HG03378 (cell line): ENCODE measurements at regions not wholly inside any gene's neighbourhood (a gene's known extent, or its start where the extent isn't known, plus 50 kb on each side); places are given as distances from the start of the nearest gene placed in this dataset.
"Not testable (repeated sequence)": the region's sequence is repeated elsewhere in the genome, so short reads cannot be mapped to it uniquely, and the experiment has no call there.

Experiments used
- ATAC-seq: cut with Tn5 transposase; IDR thresholded peaks from one replicate; pipeline ENCODE4 v1.9.1; 2021; ENCODE audit warnings: mild to moderate bottlenecking, moderate library complexity; ENCODE audit not compliant: unreplicated experiment

GRCh38 chr9:29038332-29038731 lies 1465.1 kb upstream of the C9orf72 start:
- no peak for ATAC-seq

DNA sequence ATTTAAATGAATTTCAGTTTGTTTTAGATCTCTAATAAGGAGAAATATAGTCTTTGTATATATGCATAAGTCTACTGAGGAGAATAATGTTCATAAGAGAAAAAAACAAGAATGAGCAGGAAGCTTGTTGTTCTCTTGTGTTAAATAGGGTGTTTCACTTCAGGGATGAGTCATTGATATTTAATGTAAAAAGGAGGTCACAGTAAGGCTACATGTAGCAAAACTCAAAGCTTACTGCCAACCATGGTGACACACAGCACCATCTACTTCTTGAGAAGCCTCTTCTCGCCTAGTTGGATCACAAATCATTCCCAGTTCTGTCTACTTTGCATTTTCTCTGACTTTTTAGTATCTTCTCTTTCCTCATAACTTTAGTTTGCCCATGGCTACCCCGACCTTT lies 1466.0 kb upstream of the C9orf72 start:
- ATAC-seq, result no peak

DNA sequence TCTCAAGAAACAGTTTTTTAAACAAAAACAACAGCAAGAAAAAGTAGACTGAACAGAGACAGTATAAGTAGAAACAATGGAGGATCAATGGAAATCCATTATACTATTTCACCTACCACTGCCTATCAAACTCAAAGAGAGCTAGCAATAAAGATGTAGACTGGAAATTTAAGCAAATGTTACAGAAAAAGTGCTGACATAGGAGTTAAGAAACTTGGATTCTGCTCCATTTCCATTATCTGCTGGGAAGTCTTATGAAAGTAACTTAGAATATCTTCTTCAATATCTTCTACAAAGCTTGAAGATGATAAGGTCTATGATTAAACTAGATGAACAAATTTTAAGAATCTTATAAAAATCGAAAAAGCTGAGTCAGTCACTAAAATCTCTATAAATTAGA lies 1469.8 kb upstream of the C9orf72 start:
- ATAC-seq, result no peak

DNA sequence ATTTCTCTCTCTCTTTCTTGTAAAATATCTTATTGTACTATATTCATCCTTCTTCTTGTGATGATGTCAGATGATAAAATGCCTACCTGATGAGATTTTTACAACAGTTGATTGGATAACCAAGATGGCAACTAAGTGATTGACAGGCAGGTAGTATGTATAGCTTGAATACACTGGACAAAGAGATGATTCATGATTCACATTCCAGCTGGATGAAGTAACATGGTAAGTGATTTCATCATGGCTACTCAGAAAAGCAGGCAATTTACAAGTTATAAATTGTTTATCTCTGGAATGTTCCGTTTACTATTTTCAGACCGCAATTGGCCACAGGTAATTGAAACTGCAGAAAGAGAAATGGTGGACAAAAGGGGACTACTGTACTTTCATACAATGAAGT lies 1471.7 kb upstream of the C9orf72 start:
- ATAC-seq, result no peak

GRCh38 chr9:29060041-29060440 lies 1486.8 kb upstream of the C9orf72 start:
- ATAC-seq, result no peak

DNA sequence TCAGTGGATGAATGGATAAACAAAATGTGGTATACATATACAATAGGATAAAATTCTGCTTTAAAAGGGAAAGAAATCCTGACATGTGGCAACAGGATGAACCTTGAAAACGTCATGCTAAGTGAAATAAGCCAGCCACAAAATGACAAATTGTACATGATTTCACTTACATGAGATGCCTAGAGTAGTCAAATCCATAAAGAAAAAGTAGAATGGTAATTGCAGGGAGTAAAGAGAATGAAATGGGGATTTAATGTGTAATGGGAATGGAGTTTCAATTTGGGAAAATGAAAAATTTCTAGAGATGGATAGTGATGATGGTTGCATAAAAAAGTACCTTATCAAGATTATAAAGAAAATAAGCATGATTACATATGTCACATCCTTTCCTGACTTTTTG lies 1489.2 kb upstream of the C9orf72 start:
- ATAC-seq, result no peak

DNA sequence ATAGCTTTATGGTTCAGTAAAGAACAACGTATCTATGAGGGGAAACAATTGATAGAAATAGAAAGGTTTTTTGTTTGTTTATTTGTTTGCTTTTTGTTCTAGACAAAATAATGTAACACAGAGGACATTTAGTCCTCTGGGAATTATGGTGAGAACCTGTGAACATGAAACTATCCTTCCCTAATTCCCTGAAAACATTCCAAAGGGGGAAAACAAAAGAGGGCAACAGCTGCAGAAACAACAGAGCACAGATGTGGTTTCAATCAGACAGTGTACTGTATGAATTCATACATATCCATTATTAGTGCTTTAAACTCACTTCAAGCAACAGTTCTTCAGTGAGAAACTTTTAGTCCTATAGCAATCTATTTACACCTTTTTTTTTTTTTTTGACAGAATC lies 1489.8 kb upstream of the C9orf72 start:
- no peak for ATAC-seq

DNA sequence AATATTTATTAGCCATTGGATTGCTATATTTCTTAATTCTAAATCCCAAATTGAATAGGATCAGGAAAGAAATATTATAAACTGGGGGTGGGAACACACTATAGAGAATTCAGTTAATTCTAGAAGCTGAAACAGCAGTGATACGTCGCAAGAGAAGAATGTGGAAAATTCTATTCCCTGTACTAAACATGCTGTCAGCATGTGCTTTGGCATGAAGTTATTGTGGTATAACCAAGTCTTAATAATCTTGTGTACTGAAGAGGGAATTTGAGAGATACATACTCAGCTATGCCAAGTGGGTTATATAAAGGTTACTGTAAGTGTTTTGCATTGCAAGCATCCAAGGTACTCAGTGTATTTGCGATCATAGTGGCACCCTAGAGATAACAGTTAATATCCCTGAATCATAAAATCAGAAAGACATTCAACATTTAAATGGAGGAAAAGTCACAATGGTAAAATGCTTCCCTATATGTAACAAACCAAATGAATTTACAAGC lies 1492.9 kb upstream of the C9orf72 start:
- no peak for ATAC-seq

DNA sequence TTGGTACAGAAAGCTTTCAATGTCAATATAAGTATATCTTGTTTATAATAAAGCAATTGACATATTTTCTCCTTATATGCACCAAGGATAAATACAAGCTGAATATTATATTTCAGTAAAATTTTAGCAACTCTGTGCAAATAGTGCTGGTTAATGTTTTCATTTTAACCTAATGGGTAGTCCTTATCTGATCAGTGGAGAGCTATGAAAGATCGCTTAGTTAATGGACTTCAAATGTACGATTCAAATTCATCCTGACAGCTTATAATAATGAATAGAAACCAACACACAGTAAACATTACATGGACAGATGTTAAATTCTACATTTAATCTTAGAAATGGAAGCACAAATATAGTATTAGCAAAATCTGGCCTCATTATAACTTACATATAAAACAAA lies 1495.2 kb upstream of the C9orf72 start:
- ATAC-seq, result no peak

GRCh38 chr9:29069376-29069775 lies 1496.1 kb upstream of the C9orf72 start:
- no peak for ATAC-seq

DNA sequence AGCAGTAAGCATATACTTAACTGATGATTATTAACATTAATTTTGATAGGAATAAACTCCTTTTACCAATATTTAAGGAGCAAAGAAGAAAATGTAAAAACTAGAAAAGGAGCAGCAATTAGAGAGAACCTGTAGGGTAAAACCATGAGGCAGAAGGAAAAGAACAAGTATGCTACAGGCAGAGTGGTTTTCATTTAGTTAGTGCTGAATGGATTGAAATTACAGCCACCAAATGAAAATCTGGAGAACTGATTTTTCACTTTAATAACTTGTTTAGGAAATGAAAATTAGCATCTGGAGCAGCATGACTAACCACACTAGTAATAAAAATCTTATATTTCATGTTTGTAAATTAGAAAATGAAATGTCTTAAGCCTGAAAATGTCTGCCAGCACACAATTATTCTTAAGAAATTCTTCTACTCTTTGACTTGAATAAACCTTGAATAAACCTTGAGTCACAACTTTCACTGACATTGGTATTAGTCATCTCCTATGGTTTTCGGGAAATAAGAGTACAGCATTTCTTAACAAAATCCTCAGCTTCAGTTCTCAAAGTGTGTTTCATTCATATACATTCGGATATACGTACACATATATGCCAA lies 1504.9 kb upstream of the C9orf72 start:
- ATAC-seq, result no peak

GRCh38 chr9:29100762-29101161 lies 1527.5 kb upstream of the C9orf72 start:
- ATAC-seq, result no peak

DNA sequence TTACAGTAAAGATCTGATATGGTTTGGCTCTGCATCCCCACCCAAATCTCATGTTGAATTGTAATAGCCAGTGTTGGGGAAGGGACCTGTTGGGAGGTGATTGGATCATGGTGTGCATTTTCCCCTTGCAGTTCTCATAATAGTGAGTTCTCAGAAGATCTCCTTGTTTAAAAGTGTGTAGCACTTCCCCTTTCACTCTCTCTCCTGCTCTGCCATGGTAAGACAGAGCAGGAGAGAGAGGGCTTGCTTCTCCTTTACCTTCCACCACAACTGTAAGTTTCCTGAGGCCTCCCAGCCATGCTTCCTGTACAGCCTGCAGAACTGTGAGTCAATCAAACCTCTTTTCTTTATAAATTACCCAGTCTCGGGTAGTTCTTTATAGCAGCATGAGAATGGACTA lies 1530.9 kb upstream of the C9orf72 start:
- not testable (repeated sequence) for ATAC-seq

GRCh38 chr9:29118555-29118954 lies 1545.3 kb upstream of the C9orf72 start:
- ATAC-seq, result no peak

DNA sequence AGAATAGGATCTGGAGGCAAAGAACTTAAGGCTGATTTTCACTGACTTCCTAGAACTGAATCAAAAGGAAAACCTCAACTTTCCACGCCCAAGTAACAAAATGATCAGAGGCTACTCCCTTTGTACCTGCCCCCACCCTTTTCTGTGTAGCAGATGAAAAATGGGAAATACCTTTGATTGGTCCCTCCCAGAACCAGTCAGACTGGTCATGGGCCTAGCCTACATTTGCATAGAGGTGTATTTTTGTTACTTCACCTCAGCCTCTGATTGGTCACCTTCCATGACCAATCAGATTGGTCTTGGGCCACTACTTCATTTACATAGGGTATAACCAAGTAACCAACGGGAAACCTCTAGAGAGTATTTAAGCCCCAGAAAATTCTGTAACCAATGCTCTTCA lies 1553.5 kb upstream of the C9orf72 start:
- no peak for ATAC-seq

DNA sequence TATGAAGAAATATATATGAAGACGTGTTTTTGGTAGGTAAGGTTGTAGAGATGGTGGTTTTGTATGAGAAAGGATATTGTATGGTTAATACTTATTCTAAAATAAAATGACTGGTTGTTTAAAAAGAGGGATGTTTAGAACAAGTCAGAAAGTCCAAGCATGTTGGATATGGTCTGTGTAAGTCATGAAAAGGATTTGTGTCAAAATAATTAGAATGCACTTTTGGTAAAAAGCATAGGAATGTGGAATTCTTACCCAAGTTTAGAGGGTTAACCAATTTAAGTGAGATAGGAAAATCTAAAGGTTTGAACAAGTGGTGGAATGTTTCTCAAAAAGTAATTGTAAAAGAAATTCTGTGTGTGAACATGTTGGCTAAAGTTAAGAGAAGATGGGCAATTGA lies 1556.5 kb upstream of the C9orf72 start:
- ATAC-seq, result no peak

DNA sequence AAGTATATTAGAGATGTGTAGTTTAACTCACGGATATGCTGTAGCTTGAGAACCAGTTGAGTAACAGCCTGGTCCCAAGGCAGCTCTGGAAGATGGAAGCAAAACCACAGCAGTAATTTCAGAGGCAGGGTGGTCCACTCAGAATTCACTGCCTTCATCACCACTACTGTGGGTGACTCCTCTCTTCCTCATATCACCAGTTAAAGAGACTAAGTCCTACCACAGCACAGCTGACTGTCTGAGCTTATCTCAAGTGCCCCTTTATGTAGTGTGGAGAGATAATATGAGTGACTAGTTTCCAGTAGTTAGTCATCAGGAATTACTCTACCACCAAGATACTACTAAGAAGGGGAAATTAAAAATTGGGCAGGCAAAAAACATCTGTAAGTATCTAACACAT lies 1571.2 kb upstream of the C9orf72 start:
- ATAC-seq, result no peak

- ATAC-seq, result no peak
These were observed 1577.3 kb upstream of the C9orf72 start for GRCh38 chr9:29150606-29151005.

DNA sequence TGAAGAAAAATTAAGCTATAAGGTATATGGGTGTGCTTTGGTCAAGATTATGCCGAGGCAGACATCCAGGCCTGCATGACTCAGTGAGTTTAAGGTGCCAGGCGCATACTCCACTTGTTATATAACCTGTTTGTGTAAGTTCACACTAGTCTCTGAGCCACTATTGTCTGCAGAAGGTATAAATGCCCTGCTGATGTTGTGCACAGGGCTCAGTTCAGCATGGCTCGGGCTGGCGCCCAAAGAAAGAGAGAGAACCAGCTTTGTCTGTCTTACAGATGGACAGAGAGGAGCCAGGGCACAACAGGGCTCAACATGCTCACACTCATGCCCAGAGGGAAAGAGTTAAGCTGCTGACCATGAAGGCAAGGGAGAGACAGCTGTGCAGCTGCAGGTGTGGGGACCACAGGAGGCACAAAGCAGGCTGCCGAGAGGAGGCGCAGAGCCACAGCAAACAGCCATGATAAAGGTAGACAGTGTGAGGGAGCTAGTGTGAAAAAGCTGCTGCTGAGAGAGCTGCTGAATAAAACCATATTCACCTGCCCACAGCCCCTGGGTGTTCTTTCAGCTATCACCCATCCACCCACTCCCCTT lies 1587.6 kb upstream of the C9orf72 start:
- no peak for ATAC-seq

GRCh38 chr9:29174136-29174535 lies 1600.9 kb upstream of the C9orf72 start:
- no peak for ATAC-seq

DNA sequence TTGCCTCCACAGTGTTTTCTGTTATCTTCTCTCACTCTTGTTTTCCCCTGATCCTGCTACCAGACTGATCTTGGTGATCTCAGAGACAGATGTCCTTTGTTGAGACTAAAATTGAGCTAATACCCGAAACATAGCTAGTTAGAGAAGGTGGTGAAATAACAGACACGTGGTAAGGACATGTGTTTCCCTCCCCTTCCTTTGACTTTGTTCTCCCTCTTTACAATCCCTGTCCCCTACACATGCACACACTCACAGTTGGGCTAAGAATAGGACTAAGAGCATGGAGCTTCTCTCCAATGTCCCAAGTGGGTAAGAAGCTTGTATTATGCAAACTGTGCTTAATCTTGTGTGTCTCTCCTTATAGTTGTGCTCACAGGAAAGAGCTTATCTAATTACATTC lies 1603.0 kb upstream of the C9orf72 start:
- no peak for ATAC-seq

- no peak for ATAC-seq
These were observed 1603.5 kb upstream of the C9orf72 start for GRCh38 chr9:29176786-29177185.

DNA sequence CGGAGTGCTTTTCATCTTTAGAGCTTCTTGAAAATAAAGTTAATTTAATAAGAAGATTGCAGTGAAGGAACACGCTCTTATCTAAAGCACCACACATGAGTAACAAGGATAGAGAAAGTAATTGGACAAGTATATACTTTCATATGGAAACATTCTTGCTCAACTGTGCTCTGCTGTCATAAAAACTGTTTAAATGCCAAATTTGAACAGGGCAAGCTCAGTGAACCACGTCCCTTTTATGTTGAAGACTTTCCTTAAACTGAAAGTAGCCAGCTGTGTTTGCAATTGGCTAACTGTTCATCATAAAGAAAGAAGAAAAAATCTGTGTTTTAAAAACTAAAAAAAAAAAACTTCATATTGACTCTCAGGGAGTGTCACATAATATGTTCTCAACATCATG lies 1610.7 kb upstream of the C9orf72 start:
- no peak for ATAC-seq
